Transverse colon (tissue), 4 donors: ENCODE measurements at regions not wholly inside any gene's neighbourhood (a gene's known extent, or its start where the extent isn't known, plus 50 kb on each side); places are given as distances from the start of the nearest gene placed in this dataset.
"Not testable (repeated sequence)": the region's sequence is repeated elsewhere in the genome, so short reads cannot be mapped to it uniquely, and the experiment has no call there.

ENCODE experiments used
- DNase-seq: peaks from one replicate; pipeline ENCODE4 v3.0.0-alpha.2; 2019
- H3K27ac ChIP-seq, 4 donors: fragments of 200-600 bp; sonication (generic); 2 replicates each; pipeline ENCODE4 v1.5.1; 2016 to 2018; ENCODE audit warnings: inconsistent platforms in 4 of 4
- H3K27me3 ChIP-seq: fragments of 200-600 bp; sonication (generic); 2 replicates; pipeline ENCODE4 v1.5.1; 2017; ENCODE audit warnings: inconsistent platforms
- H3K36me3 ChIP-seq, 4 donors: fragments of 200-600 bp; sonication (generic); 2 replicates each; pipeline ENCODE4 v1.5.1; 2017 to 2019; ENCODE audit warnings: inconsistent platforms in 4 of 4
- H3K4me1 ChIP-seq, 4 donors: fragments of 200-600 bp; sonication (generic); 2 replicates each; pipeline ENCODE4 v1.5.1; 2017 to 2020; ENCODE audit warnings: inconsistent platforms in 4 of 4
- H3K4me3 ChIP-seq, 4 donors: fragments of 200-600 bp; sonication (generic); 1 replicate in 1 of 4; 2 replicates in 3 of 4; pipeline versions ENCODE4 v1.5.1 to v1.6.1; 2017 to 2019; ENCODE audit warnings: inconsistent platforms in 4 of 4
- H3K9me3 ChIP-seq, 2 donors: fragments of 200-600 bp; sonication (generic); 2 replicates each; pipeline ENCODE4 v1.5.1; 2017 to 2019; ENCODE audit warnings: inconsistent platforms in 2 of 2
- EP300 ChIP-seq: sonication (generic); formaldehyde crosslinking; IDR thresholded peaks from one replicate; pipeline ENCODE4 v1.6.1; 2017; ENCODE audit warnings: antibody characterized with exemption, low read depth
- POLR2A ChIP-seq: fragments of 450-650 bp; IDR thresholded peaks from one replicate; pipeline ENCODE4 v1.6.1; 2016; ENCODE audit warnings: antibody characterized with exemption, mild to moderate bottlenecking, moderate library complexity
- POLR2AphosphoS5 ChIP-seq, 3 donors: sonication (generic); formaldehyde crosslinking; IDR thresholded peaks; one replicate each; pipeline ENCODE4 v1.6.1; 2016; ENCODE audit warnings: antibody characterized with exemption in 3 of 3
- WGBS, 2 donors: methylation state at CpG; one replicate each; pipeline ENCODE4 v1.1.5; 2018; ENCODE audit warnings: low coverage in 1 of 2; 5-methylcytosine and 5-hydroxymethylcytosine counted together
- in situ Hi-C, 4 donors: fragments of 200-750 bp; cut with MboI; loops; one replicate each; pipeline versions ENCODE4 v1.15.0 to v1.15.1; 2017; ENCODE audit warnings: low sequenced_read_pairs in 3 of 4, low pct_ligation_motif_present in 1 of 4, low pct_unique_long_range_greater_than_20kb in 1 of 4
- intact Hi-C: fragments of 100-400 bp; cut with DNase I; formaldehyde crosslinking; loops from one replicate; pipeline ENCODE4 v1.15.1; 2023; ENCODE audit warnings: low total_unique reads
- TF ChIP-seq, protein P1 (sequence below), 5 experiments: fragments of 200-600 bp in 3 of 5; fragments of 450-650 bp in 2 of 5; sonication (generic) in 3 of 5; IDR thresholded peaks; 1 replicate in 2 of 5; 2 replicates in 3 of 5; pipeline ENCODE4 v1.5.1; 2016 to 2017; ENCODE audit warnings: antibody characterized with exemption in 5 of 5, inconsistent platforms in 3 of 5, mild to moderate bottlenecking in 2 of 5, moderate library complexity in 1 of 5

DNA sequence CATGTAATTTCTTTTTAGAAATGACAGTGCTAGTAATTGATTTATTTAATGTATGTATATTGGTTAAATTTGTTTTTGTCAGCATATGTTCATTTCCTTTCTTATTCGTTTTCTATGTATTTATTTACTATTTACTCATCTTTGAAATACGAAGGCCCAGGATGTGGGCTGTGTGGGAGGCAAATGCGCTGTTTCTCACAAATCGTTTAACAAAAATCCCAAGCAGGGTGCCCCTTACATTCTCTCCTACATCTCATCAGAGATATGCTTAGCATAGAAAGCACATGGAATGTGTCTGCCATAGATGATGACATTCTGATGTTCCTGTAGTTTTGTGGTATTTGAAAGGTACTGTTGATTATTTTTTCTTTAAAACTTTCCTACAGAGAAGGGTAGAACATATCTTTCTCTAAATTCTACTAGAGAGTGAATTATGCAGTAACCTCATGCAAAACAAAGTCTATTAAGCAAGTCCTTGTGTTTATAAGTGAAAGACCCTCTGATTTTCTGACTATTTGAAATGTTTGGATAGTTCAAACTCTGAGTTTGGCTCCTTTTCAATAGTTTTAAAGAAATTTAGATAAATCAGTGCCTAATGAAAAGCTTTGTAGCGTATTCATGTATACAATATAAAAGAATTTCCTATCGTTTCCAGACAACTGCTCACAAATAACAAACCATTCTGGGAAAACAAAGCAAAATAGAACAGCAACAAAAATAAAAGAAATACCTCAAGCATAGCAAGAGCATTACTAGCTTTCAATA lies 111.1 kb upstream of the VGLL3 start:
- intact Hi-C loops = no loop called here
- Histone ChIP-seq H3K4me1 (no peaks in the 10 kb centered on the region), H3K27ac (no peak overlapping the region), H3K4me3 (no peak overlapping the region), H3K9me3 (no peaks in the 10 kb centered on the region), H3K36me3 (no peaks in the 10 kb centered on the region), H3K27me3 (no peaks in the 10 kb centered on the region)
- in situ Hi-C loops = no loop called here
- TF ChIP-seq POLR2A (no peak), POLR2AphosphoS5 (IDR thresholded peaks at IDR 0.05) (no peak), EP300 (no peak)
- TF ChIP-seq, protein P1, sequence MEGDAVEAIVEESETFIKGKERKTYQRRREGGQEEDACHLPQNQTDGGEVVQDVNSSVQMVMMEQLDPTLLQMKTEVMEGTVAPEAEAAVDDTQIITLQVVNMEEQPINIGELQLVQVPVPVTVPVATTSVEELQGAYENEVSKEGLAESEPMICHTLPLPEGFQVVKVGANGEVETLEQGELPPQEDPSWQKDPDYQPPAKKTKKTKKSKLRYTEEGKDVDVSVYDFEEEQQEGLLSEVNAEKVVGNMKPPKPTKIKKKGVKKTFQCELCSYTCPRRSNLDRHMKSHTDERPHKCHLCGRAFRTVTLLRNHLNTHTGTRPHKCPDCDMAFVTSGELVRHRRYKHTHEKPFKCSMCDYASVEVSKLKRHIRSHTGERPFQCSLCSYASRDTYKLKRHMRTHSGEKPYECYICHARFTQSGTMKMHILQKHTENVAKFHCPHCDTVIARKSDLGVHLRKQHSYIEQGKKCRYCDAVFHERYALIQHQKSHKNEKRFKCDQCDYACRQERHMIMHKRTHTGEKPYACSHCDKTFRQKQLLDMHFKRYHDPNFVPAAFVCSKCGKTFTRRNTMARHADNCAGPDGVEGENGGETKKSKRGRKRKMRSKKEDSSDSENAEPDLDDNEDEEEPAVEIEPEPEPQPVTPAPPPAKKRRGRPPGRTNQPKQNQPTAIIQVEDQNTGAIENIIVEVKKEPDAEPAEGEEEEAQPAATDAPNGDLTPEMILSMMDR (IDR thresholded peaks at IDR 0.05) = no peak
- no peak for DNase-seq
- WGBS, 2 donors = 67 to 68% methylated on average over 6 of the region's 6 CpGs

DNA sequence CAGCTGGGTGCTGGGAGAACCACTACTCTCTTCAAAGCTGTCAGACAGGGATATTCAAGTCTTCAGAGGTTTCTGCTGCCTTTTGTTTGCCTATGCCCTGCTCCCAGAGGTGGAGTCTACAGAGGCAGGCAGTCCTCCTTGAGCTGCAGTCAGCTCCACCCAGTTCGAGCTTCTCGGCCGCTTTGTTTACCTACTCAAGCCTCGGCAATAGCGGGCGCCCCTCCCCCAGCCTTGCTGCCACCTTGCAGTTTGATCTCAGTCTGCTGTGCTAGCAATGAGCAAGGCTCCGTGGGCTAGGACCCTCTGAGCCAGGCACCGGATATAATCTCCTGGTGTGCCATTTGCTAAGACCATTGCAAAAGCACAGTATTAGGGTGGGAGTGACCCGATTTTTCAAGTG lies 106.8 kb upstream of the VGLL3 start:
- H3K27me3 ChIP-seq, H3K36me3 ChIP-seq, H3K9me3 ChIP-seq, H3K4me3 ChIP-seq, intact Hi-C loops, DNase-seq, H3K4me1 ChIP-seq, H3K27ac ChIP-seq: not testable (repeated sequence)
- 93% methylated on average over 9 of the region's 9 CpGs; no CpG with 5 or more reads in 1 of the 2 donors for WGBS, 2 donors
- in situ Hi-C loops = loop anchor here in 3 of 4 donors (25.0 kb wide), 1 partner anchor 310 kb away; no protein-coding TSS in a partner anchor

DNA sequence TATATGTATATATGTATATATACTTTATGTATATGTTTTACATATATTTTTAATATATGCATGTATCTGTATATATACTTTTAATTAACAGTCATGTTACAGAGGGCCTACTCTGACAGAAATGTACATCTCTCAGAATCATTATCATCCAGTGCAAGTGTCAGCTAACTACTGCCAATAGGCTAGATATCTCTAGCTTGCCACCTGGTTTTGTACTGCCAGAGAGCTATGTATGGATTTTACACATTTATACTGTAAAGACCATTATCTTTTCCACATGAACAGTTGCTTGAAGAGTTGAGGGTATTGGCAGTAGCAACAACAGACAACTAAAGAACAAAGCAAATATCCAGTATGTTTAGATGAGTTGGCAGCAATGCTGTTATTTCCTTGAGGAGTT lies 99.7 kb upstream of the VGLL3 start:
- Histone ChIP-seq H3K27me3 (no peaks in the 10 kb centered on the region), H3K4me1 (peaks cover 0 to 8% (median 2%) of the 10 kb centered on the region in 4 donors), H3K4me3 (no peak overlapping the region), H3K36me3 (no peaks in the 10 kb centered on the region), H3K9me3 (no peaks in the 10 kb centered on the region), H3K27ac (no peak overlapping the region)
- TF ChIP-seq, protein P1 (IDR thresholded peaks at IDR 0.05) = no peak
- in situ Hi-C loops (loop anchor here in 3 of 4 donors (25.0 kb wide), 1 partner anchor 303 kb away; no protein-coding TSS in a partner anchor), intact Hi-C loops (no loop called here)
- DNase-seq = no peak

DNA sequence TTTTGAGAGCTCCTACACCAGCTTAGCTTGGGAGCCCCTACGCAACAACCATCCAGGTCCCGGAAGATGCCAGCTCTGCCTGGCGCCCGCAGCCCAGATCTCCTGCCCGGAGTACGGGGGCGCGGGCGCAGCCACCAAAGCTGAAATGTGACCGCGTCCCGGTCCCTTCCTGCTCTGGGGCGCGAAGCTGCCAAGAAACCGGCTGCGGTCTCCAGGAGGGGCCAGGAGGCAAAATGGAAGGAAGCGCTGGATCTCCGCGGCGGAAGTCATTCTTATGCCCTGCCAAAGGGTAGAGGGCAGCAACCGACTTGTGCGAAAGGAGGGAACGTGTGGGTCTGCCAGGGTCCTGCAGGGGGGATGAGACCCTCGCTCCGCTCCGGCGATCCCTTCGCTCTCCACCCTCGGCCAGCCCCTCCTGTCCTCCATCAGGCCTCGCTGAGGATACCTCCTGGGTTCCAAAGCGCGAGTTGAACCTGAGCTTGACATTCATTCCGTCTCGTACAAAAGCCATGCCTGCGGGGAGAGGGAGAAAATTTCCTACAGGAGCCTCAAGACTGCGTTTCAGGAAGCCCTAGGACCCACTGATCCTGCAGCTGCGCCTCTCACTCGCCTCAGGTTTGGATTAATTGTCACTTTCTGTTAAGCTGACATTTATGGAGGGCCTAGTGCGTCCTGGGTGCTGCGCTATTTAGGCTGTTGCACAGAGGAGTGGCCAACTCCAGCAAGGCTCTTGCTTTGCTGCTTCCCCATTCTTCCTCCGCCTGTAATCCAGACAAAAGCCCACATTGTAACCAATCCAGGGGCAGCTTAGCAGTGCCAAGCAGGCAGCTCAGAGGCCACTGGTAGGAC lies 98.3 kb upstream of the VGLL3 start:
- H3K27me3 ChIP-seq = no peaks in the 10 kb centered on the region
- H3K4me1 ChIP-seq = peaks cover 0 to 8% (median 2%) of the 10 kb centered on the region in 4 donors
- no peaks in the 10 kb centered on the region for H3K36me3 ChIP-seq
- H3K27ac ChIP-seq = peak overlapping the region; percentile 53 to 86 (median 72)
- 35% methylated on average over 37 of the region's 41 CpGs; no CpG with 5 or more reads in 1 of the 2 donors for WGBS, 2 donors
- in situ Hi-C loops (loop anchor here in 3 of 4 donors (10.0 to 25.0 kb wide), 2 partner anchors 124 to 302 kb away; no protein-coding TSS in a partner anchor), intact Hi-C loops (loop anchor here (2.0 to 10.0 kb wide), 2 partner anchors 78 to 314 kb away; no protein-coding TSS in a partner anchor)
- peak overlapping the region; percentile 40 to 58 (median 44) for H3K4me3 ChIP-seq
- DNase-seq = peak; percentile 37
- TF ChIP-seq POLR2A (peak; percentile 39), EP300 (no peak), POLR2AphosphoS5 (IDR thresholded peaks at IDR 0.05) (peak in 2 of 3 donors; percentile 53 to 55)
- TF ChIP-seq, protein P1 (IDR thresholded peaks at IDR 0.05) = no peak
- no peaks in the 10 kb centered on the region for H3K9me3 ChIP-seq
